HG03039 (cell line): ENCODE measurements at regions not wholly inside any gene's neighbourhood (a gene's known extent, or its start where the extent isn't known, plus 50 kb on each side); places are given as distances from the start of the nearest gene placed in this dataset.
"Not testable (repeated sequence)": the region's sequence is repeated elsewhere in the genome, so short reads cannot be mapped to it uniquely, and the experiment has no call there.

ENCODE experiments used
- ATAC-seq: cut with Tn5 transposase; IDR thresholded peaks from one replicate; pipeline ENCODE4 v1.9.1; 2021; ENCODE audit warnings: mild to moderate bottlenecking, moderate library complexity; ENCODE audit not compliant: unreplicated experiment

GRCh38 chr21:23578027-23578426 is 2029.3 kb downstream of the MRPL39 start:
- no peak for ATAC-seq

GRCh38 chr21:23574932-23575331 is 2032.3 kb downstream of the MRPL39 start:
- no peak for ATAC-seq

- not testable (repeated sequence) for ATAC-seq
Measured at GRCh38 chr21:23548924-23549323, 2058.4 kb downstream of the MRPL39 start.

GRCh38 chr21:23543333-23543732 is 2063.9 kb downstream of the MRPL39 start:
- no peak for ATAC-seq

GRCh38 chr21:23542097-23542496 is 2065.2 kb downstream of the MRPL39 start:
- no peak for ATAC-seq

GRCh38 chr21:23541571-23541970 is 2065.7 kb downstream of the MRPL39 start:
- ATAC-seq, result no peak

- ATAC-seq, result no peak
Measured at GRCh38 chr21:23534850-23535249, 2072.4 kb downstream of the MRPL39 start.

GRCh38 chr21:23531444-23531843 is 2075.8 kb downstream of the MRPL39 start:
- ATAC-seq, result no peak

GRCh38 chr21:23524685-23525084 is 2082.6 kb downstream of the MRPL39 start:
- no peak for ATAC-seq

GRCh38 chr21:23522751-23523150 is 2084.5 kb downstream of the MRPL39 start:
- ATAC-seq, result no peak

- ATAC-seq, result no peak
Measured at GRCh38 chr21:23507501-23507900, 2099.8 kb downstream of the MRPL39 start.

GRCh38 chr21:23496729-23497128 is 2110.6 kb downstream of the MRPL39 start:
- ATAC-seq, result no peak

- ATAC-seq, result no peak
Measured at GRCh38 chr21:23488245-23488644, 2119.0 kb downstream of the MRPL39 start.

- no peak for ATAC-seq
Measured at GRCh38 chr21:23480591-23481270, 2126.6 kb downstream of the MRPL39 start.

- ATAC-seq, result no peak
Measured at GRCh38 chr21:23478381-23478780, 2128.9 kb downstream of the MRPL39 start.

- no peak for ATAC-seq
Measured at GRCh38 chr21:23475281-23476219, 2131.7 kb downstream of the MRPL39 start.

GRCh38 chr21:23471877-23472276 is 2135.4 kb downstream of the MRPL39 start:
- no peak for ATAC-seq

GRCh38 chr21:23463365-23463764 is 2143.9 kb downstream of the MRPL39 start:
- no peak for ATAC-seq

- ATAC-seq, result no peak
Measured at GRCh38 chr21:23455676-23456075, 2151.6 kb downstream of the MRPL39 start.

- ATAC-seq, result no peak
Measured at GRCh38 chr21:23452384-23453083, 2154.7 kb downstream of the MRPL39 start.

GRCh38 chr21:23445307-23445706 is 2162.0 kb downstream of the MRPL39 start:
- no peak for ATAC-seq
